ENCODE measurements at regions not wholly inside any gene's neighbourhood (a gene's known extent, or its start where the extent isn't known, plus 50 kb on each side); places are given as distances from the start of the nearest gene placed in this dataset.

- TF ChIP-seq, protein P1, sequence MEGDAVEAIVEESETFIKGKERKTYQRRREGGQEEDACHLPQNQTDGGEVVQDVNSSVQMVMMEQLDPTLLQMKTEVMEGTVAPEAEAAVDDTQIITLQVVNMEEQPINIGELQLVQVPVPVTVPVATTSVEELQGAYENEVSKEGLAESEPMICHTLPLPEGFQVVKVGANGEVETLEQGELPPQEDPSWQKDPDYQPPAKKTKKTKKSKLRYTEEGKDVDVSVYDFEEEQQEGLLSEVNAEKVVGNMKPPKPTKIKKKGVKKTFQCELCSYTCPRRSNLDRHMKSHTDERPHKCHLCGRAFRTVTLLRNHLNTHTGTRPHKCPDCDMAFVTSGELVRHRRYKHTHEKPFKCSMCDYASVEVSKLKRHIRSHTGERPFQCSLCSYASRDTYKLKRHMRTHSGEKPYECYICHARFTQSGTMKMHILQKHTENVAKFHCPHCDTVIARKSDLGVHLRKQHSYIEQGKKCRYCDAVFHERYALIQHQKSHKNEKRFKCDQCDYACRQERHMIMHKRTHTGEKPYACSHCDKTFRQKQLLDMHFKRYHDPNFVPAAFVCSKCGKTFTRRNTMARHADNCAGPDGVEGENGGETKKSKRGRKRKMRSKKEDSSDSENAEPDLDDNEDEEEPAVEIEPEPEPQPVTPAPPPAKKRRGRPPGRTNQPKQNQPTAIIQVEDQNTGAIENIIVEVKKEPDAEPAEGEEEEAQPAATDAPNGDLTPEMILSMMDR (IDR thresholded peaks at IDR 0.05) = no peak
- TF ChIP-seq POLR2A (IDR thresholded peaks at IDR 0.05) = no peak
These were observed 290.9 kb upstream of the STXBP6 start for GRCh38 chr14:25340882-25341281.

All from thyroid gland (tissue), 4 donors.